ENCODE measurements at regions not wholly inside any gene's neighbourhood (a gene's known extent, or its start where the extent isn't known, plus 50 kb on each side); places are given as distances from the start of the nearest gene placed in this dataset.

- TF ChIP-seq CTCF (optimal IDR thresholded peaks at IDR 0.05 in 1 of 3, IDR thresholded peaks at IDR 0.05 in 1 of 3, conservative IDR thresholded peaks at IDR 0.05 in 1 of 3; ENCODE audit: extremely low read depth in 1 of 3, insufficient read depth in 2 of 3, low read length in 3 of 3) = no peak
- no peak for TF ChIP-seq EZH2 (IDR thresholded peaks at IDR 0.05; ENCODE audit: low read length)
These were observed 394.8 kb upstream of the NOX3 start for GRCh38 chr6:155850408-155850841.

Measured in keratinocyte (primary cell).